ENCODE measurements at regions not wholly inside any gene's neighbourhood (a gene's known extent, or its start where the extent isn't known, plus 50 kb on each side); places are given as distances from the start of the nearest gene placed in this dataset.

GRCh38 chr2:120624061-120624737 is 111.5 kb upstream of the GLI2 start:
- no peak for TF ChIP-seq ZNF83 (CRISPR knock-in tag; IDR thresholded peaks at IDR 0.05; ENCODE audit: borderline replicate concordance)
- no peak for TF ChIP-seq SMARCC2 (IDR thresholded peaks at IDR 0.05)
- no peak for TF ChIP-seq RBM39 (IDR thresholded peaks at IDR 0.05; ENCODE audit: low read depth, low read length, poor library complexity, severe bottlenecking)
- no peak for TF ChIP-seq KAT2B (IDR thresholded peaks at IDR 0.05; ENCODE audit: borderline replicate concordance, low read depth, low read length)
- TF ChIP-seq CTCF (CRISPR knock-in tag; IDR thresholded peaks at IDR 0.05), result no peak
